HG03558 (cell line): ENCODE measurements at regions not wholly inside any gene's neighbourhood (a gene's known extent, or its start where the extent isn't known, plus 50 kb on each side); places are given as distances from the start of the nearest gene placed in this dataset.

Source experiments
- ATAC-seq: cut with Tn5 transposase; IDR thresholded peaks from one replicate; pipeline ENCODE4 v1.9.1; 2021; ENCODE audit warnings: moderate number of reproducible peaks; ENCODE audit not compliant: unreplicated experiment; ENCODE audit errors: extremely low read depth

DNA sequence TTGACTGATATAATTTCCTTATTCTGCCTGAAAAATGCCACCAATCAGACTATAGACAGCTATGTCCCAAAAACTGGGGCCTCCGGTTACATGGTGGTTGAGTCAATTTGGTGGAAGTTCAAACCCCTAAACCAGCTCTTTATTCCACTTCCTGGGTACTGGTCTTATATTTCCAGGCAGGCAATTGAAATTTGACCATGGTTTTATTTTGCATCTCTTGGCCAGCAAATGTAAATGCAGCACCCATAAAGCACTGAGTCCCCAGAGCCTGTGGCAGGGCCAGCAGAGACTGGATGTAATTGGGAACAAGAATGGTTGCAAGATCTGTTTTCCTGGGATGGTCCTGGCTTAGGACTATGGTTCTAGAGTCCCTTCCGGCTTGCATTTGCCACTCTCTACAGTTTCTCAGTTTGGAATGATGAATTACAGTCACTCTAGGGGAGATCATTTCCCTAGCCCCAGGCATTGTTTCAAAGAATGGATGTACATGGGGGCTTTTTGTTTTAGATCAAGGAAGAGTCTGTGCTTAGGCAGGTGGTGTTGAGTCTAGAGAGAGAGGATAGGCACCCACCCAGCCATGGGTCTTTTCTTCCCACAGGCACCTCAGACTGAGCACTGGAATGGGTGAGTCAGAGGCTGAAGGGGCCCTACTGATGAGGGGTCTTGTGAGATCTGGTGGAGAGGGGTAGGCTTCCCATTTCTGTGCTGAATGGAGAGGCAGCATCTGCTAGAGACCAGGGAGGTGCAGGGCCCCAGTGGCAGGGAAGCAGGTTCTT is 108.4 kb upstream of the CDC42EP3 start:
- no peak for ATAC-seq

DNA sequence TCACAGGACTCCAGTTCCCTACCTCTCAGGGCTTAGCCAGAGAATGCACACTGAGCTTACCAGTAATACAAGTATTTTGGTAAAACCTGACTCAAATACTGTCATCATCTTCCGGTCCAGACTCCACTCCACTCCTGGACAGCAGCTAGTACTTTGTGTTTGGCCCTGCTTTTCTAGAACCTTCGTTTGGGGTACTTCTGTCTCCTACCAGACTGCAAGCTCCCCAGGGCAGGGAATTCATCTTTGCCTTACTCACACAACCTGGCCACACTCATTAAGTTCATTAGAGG is 108.9 kb upstream of the CDC42EP3 start:
- ATAC-seq, result no peak

GRCh38 chr2:37781028-37781427 is 109.6 kb upstream of the CDC42EP3 start:
- ATAC-seq, result no peak

- ATAC-seq, result no peak
These were observed 110.8 kb upstream of the CDC42EP3 start for GRCh38 chr2:37782155-37782673.

DNA sequence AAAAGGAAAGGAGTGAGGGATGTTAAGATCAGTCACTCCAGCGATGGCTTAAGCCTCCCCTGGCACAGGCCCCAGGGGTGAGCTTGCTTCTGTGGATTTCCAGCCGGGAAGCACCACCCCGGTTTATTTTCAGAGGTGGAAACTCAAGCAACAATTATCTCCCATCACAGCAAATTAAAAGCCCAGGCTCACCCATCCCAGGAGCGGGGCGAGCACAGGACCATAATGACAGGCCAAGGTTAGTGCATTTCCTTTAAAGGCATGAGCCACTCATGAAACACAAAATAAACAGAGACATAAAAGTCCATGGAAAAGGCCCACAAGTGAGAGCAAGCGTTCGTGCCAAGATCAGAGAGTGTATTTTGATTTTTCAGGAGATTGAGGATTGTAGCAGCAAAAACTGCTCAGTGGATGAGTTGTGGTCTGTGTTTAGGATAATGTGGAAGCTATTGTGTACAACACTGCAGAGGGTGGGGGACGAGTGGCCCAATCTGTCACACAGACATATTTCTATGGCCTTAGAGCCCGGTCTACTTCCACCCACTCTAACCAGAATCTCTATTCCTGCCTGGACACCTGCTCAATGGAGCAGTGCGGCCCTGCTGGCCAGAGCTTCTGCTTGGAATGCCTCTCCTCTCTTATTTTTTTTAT is 111.4 kb upstream of the CDC42EP3 start:
- no peak for ATAC-seq

GRCh38 chr2:37783545-37783944 is 112.1 kb upstream of the CDC42EP3 start:
- no peak for ATAC-seq

GRCh38 chr2:37784071-37784758 is 112.8 kb upstream of the CDC42EP3 start:
- ATAC-seq, result no peak

DNA sequence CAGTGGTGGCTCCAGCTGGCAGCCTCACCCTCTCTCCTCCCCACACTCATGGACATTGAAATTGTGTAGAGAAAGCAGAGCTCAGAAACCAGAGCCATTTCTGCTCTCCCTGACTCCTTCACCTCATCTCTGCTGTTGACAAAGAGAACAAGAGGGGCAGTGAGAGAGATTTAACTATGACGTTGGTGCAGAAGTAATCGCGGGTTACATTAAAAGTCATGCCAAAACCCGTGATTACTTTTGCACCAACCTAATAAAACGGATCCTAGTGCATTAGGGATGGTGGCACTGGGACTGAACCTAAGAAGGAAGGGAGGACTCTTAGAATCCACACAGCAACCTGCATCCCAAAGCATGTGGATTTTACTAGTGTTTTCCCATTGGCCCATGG is 113.3 kb upstream of the CDC42EP3 start:
- no peak for ATAC-seq

DNA sequence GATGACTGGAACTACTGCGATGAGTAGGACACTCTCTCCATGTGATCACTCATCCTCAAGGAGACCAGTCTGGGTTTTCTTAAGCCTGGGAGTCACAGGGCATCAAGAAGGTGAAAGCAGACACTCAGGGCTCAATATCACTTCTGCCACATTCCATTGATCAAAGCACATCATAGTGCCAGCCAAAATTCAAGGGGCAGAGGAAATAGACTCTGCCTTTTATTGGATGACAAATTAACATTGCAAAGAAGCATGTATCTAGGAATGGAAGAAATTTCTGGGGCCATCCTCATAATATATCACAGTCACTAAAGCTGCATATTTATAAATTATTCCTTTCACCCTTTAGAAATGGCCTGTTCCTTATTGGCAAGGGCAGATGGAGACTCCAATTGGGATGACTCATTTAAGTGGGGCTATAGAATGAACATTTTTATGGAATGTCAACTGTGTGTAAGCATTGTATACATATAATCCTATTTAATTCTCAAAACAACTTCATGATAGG is 114.8 kb upstream of the CDC42EP3 start:
- ATAC-seq, result no peak

- ATAC-seq, result no peak
These were observed 115.4 kb upstream of the CDC42EP3 start for GRCh38 chr2:37786854-37787253.

- ATAC-seq, result no peak
These were observed 117.3 kb upstream of the CDC42EP3 start for GRCh38 chr2:37788602-37789209.

DNA sequence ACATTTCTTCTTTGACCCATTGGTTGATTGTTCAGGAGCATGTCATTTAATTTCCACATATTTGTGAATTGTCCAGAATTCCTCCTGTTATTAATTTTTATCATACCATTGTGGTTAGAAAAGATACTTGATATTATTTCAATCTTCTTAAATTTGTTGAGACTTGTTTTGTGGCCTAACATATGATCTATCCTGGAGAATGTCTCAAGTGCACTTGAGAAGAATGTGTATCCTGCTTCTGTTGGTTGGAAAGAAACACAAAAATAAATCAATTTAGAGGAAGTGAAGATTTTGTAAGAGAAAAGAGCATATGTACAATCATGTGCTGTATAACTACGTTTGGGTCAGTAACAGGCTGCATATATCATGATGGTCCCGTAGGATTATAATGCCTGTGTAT is 118.6 kb upstream of the CDC42EP3 start:
- ATAC-seq, result no peak

GRCh38 chr2:37790462-37790861 is 119.0 kb upstream of the CDC42EP3 start:
- ATAC-seq, result no peak

GRCh38 chr2:37792366-37792765 is 120.9 kb upstream of the CDC42EP3 start:
- ATAC-seq, result no peak

DNA sequence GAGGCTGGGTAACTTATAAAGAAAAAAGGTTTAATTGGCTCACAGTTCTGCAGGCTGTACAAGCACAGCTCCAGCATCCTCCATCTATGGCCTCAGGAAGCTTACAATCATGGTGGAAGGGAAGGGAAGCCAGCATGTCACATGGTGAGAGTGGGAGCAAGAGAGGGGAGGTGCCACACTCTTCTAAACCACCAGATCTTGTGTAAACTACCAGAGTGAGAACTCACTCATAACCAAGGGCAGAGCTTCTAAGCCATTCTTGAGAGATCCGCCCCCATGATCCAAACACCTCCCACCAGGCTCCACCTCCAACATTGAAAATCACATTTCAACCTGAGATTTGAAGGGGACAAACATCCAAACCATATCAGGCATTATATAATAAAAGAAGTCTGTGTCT is 121.6 kb upstream of the CDC42EP3 start:
- no peak for ATAC-seq

DNA sequence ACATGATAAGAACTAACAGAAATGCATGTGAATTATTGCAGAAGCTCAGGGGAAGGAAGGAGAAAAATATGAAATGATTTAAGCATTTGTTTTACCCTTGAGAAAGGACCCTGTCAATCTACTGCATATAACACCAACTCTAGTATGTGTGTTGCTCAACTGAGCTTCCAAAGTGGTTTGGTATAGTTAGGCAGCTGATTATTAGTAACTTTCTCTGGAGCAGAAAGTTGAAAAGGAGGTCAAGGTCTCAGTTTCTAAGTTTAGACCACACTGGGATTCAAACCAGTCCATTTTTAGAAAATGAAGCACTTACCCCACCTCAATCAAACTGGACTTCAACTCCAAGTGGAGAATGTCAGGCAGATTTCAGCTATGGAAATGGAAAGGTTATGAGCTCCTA is 123.3 kb upstream of the CDC42EP3 start:
- ATAC-seq, result no peak

GRCh38 chr2:37795456-37795855 is 124.0 kb upstream of the CDC42EP3 start:
- ATAC-seq, result no peak

GRCh38 chr2:37795938-37796337 is 124.5 kb upstream of the CDC42EP3 start:
- ATAC-seq, result no peak

DNA sequence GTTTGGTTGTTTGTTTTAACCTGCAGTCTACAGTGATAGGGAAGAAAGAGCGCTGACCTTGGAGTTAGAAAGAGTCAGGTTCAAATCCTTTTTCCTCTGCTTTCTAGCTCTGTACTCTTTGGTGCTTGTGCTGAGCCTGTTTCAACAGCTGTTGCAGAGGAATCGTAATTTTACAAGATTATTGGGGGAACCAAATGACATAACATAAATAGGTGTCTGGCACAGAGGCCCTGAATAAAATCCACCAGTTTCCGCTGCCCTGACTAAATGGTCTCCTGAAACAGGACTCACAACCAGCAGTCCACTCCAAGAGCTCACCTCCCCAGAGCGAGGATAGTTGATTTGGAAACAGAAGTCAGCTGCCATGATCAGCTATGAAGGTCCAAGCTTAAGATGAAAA is 125.0 kb upstream of the CDC42EP3 start:
- no peak for ATAC-seq

GRCh38 chr2:37797081-37797480 is 125.6 kb upstream of the CDC42EP3 start:
- ATAC-seq, result no peak
